ENCODE measurements at regions not wholly inside any gene's neighbourhood (a gene's known extent, or its start where the extent isn't known, plus 50 kb on each side); places are given as distances from the start of the nearest gene placed in this dataset.
A peak's percentile ranks its signal among the peaks of the same experiment; 100 is the strongest.

GRCh38 chr1:162951553-162952315 is 90.8 kb upstream of the CCDC190 start:
- DNase-seq (ENCODE audit: low read depth) = no peak
- TF ChIP-seq, protein P1, sequence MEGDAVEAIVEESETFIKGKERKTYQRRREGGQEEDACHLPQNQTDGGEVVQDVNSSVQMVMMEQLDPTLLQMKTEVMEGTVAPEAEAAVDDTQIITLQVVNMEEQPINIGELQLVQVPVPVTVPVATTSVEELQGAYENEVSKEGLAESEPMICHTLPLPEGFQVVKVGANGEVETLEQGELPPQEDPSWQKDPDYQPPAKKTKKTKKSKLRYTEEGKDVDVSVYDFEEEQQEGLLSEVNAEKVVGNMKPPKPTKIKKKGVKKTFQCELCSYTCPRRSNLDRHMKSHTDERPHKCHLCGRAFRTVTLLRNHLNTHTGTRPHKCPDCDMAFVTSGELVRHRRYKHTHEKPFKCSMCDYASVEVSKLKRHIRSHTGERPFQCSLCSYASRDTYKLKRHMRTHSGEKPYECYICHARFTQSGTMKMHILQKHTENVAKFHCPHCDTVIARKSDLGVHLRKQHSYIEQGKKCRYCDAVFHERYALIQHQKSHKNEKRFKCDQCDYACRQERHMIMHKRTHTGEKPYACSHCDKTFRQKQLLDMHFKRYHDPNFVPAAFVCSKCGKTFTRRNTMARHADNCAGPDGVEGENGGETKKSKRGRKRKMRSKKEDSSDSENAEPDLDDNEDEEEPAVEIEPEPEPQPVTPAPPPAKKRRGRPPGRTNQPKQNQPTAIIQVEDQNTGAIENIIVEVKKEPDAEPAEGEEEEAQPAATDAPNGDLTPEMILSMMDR (IDR thresholded peaks at IDR 0.05; ENCODE audit: insufficient read depth, low read depth, low read length) = no peak
- H3K4me3 ChIP-seq (ENCODE audit: low read depth, low read length) = no peak overlapping the region

DNA sequence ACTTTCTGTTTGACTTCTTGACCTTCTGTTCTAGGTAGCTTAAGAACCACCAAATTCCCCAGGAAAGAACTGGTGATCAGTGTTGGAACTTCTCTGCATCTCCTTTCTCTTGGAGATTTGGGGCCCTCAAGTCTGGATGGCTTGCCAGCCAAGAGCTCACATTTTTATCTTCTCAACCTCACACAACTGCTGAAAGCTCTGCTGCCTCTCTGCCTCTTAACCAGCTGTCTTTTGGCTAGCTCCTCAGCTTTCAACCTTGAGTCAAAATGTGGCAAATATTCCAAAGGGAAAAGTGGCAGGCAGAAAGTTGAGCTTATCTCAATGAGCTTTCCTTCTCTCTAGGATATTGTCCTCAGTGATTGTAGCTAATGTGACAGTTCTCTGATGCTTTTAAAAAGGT is 89.2 kb upstream of the CCDC190 start:
- no peak overlapping the region for H3K4me3 ChIP-seq (ENCODE audit: low read depth, low read length)
- TF ChIP-seq, protein P1 (IDR thresholded peaks at IDR 0.05; ENCODE audit: insufficient read depth, low read depth, low read length) = no peak
- no peak for DNase-seq (ENCODE audit: low read depth)

- no peak overlapping the region for H3K4me3 ChIP-seq (ENCODE audit: low read depth, low read length)
- no peak for DNase-seq (ENCODE audit: low read depth)
- TF ChIP-seq, protein P1 (IDR thresholded peaks at IDR 0.05; ENCODE audit: insufficient read depth, low read depth, low read length) = no peak
Observed at GRCh38 chr1:162946701-162947100, 85.7 kb upstream of the CCDC190 start.

- DNase-seq (ENCODE audit: low read depth) = no peak
- TF ChIP-seq, protein P1 (IDR thresholded peaks at IDR 0.05; ENCODE audit: insufficient read depth, low read depth, low read length) = no peak
Observed at GRCh38 chr1:162944974-162945674, 84.1 kb upstream of the CCDC190 start.

DNA sequence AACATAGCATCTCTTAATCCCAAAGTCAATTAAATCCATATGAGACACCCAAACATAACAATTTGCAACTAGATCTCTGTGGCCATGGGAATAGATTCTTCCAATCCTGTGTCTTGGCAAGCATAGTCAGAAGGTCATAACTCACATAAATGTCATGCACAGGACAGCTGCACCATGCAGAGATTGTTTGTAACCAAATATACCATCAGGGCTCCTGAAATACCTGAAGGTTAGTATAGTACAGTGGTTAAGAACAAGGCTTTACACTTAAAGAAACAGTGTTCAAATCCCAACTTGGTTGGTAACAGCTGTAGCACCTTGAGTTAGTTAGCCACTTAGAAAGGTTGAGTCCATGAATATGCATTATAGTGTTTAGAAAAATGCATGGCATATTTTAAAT is 82.6 kb upstream of the CCDC190 start:
- peak; percentile 21 for DNase-seq (ENCODE audit: low read depth)
- TF ChIP-seq, protein P1 (IDR thresholded peaks at IDR 0.05; ENCODE audit: insufficient read depth, low read depth, low read length) = no peak
- H3K4me3 ChIP-seq (ENCODE audit: low read depth, low read length) = no peak overlapping the region

More at GRCh38 chr1:162944974-162945674, 84.1 kb upstream of the CCDC190 start:
- no peak overlapping the region for H3K4me3 ChIP-seq (ENCODE audit: low read depth, low read length)

DNA sequence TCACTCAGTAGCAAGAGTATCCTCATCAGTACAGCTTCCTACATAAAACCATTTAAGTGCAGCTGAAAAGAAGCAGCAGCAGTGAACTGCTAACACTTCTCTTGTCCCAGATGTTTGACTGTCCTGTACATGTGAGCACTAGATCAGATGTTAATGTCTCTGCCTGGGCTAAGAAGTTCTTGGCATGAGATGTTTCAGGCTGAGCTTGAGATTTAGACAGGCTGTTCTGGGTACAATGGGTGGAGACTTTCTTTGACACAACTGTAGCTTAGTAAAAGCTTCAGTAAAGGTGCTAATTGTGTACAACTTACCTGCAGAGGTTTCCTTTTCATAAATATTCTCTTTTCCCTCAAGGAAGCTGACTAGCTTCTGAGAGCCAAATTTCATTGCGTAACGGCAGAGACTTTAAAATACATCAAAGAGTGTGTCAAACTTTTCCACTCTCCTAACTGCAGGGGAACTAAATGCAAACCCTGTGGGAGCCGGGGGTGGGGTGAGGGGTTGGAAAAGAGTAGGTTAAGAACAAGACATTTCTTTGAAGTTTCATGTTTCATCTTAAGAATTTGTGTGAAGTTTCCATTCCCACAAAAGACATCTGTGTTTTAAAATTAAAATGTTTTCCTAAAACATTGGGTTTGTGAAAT is 82.1 kb upstream of the CCDC190 start:
- TF ChIP-seq, protein P1 (IDR thresholded peaks at IDR 0.05; ENCODE audit: insufficient read depth, low read depth, low read length) = no peak
- H3K4me3 ChIP-seq (ENCODE audit: low read depth, low read length) = no peak overlapping the region
- DNase-seq (ENCODE audit: low read depth) = peak; percentile 59

Data from fibroblast of villous mesenchyme (primary cell).